WTC11 (cell line): ENCODE measurements at regions not wholly inside any gene's neighbourhood (a gene's known extent, or its start where the extent isn't known, plus 50 kb on each side); places are given as distances from the start of the nearest gene placed in this dataset.

Source experiments
- ATF2 ChIP-seq: sonication (generic); formaldehyde crosslinking; IDR thresholded peaks from 2 replicates; pipeline ENCODE4 v1.8.1; 2022; ENCODE audit warnings: low read depth, missing genetic modification reagents, borderline replicate concordance
- CTCF ChIP-seq: fragments of 200-600 bp; IDR thresholded peaks from 2 replicates; pipeline ENCODE4 v1.8.0; 2022; ENCODE audit warnings: antibody characterized with exemption
- E2F1 ChIP-seq: sonication (generic); formaldehyde crosslinking; IDR thresholded peaks from 2 replicates; pipeline ENCODE4 v1.8.0; 2022; ENCODE audit warnings: mild to moderate bottlenecking, missing genetic modification reagents
- ETV6 ChIP-seq: sonication (generic); formaldehyde crosslinking; IDR thresholded peaks from 2 replicates; pipeline ENCODE4 v1.8.1; 2022; ENCODE audit warnings: mild to moderate bottlenecking, missing genetic modification reagents
- FOXJ3 ChIP-seq: sonication (generic); formaldehyde crosslinking; IDR thresholded peaks from 2 replicates; pipeline ENCODE4 v1.9.0; 2021; ENCODE audit warnings: missing genetic modification reagents, mild to moderate bottlenecking, borderline replicate concordance
- FOXP1 ChIP-seq: sonication (generic); formaldehyde crosslinking; IDR thresholded peaks from 2 replicates; pipeline ENCODE4 v1.8.0; 2022; ENCODE audit warnings: missing genetic modification reagents, mild to moderate bottlenecking, moderate library complexity, borderline replicate concordance
- JUN ChIP-seq: sonication (generic); formaldehyde crosslinking; IDR thresholded peaks from 2 replicates; pipeline ENCODE4 v1.8.0; 2023; ENCODE audit warnings: mild to moderate bottlenecking, missing genetic modification reagents
- MAX ChIP-seq: sonication (generic); formaldehyde crosslinking; IDR thresholded peaks from 2 replicates; pipeline ENCODE4 v1.8.0; 2022; ENCODE audit warnings: mild to moderate bottlenecking, missing genetic modification reagents
- MLX ChIP-seq: sonication (generic); formaldehyde crosslinking; IDR thresholded peaks from 2 replicates; pipeline ENCODE4 v1.8.1; 2023; ENCODE audit warnings: mild to moderate bottlenecking, missing genetic modification reagents, moderate library complexity
- PRDM15 ChIP-seq: sonication (generic); formaldehyde crosslinking; IDR thresholded peaks from 2 replicates; pipeline ENCODE4 v1.8.0; 2022; ENCODE audit warnings: missing genetic modification reagents
- TCF7 ChIP-seq: sonication (generic); formaldehyde crosslinking; IDR thresholded peaks from 2 replicates; pipeline ENCODE4 v1.8.0; 2022; ENCODE audit warnings: mild to moderate bottlenecking, low read depth, missing genetic modification reagents, moderate library complexity
- ZNF121 ChIP-seq: sonication (generic); formaldehyde crosslinking; IDR thresholded peaks from 2 replicates; pipeline ENCODE4 v1.8.0; 2023; ENCODE audit warnings: missing genetic modification reagents

- no peak for TF ChIP-seq ZNF121 (CRISPR knock-in tag)
- no peak for TF ChIP-seq MLX
- no peak for TF ChIP-seq CTCF
- TF ChIP-seq FOXJ3 (CRISPR knock-in tag): no peak
- TF ChIP-seq PRDM15 (CRISPR knock-in tag): no peak
- no peak for TF ChIP-seq E2F1 (CRISPR knock-in tag)
- no peak for TF ChIP-seq FOXP1
- TF ChIP-seq MAX (CRISPR knock-in tag): no peak
- no peak for TF ChIP-seq ATF2 (CRISPR knock-in tag)
- TF ChIP-seq TCF7 (CRISPR knock-in tag): no peak
- TF ChIP-seq ETV6 (CRISPR knock-in tag): no peak
- TF ChIP-seq JUN: no peak
These were observed 90.1 kb upstream of the AFDN start for GRCh38 chr6:167736486-167737204.
